ENCODE measurements at regions not wholly inside any gene's neighbourhood (a gene's known extent, or its start where the extent isn't known, plus 50 kb on each side); places are given as distances from the start of the nearest gene placed in this dataset.

DNA sequence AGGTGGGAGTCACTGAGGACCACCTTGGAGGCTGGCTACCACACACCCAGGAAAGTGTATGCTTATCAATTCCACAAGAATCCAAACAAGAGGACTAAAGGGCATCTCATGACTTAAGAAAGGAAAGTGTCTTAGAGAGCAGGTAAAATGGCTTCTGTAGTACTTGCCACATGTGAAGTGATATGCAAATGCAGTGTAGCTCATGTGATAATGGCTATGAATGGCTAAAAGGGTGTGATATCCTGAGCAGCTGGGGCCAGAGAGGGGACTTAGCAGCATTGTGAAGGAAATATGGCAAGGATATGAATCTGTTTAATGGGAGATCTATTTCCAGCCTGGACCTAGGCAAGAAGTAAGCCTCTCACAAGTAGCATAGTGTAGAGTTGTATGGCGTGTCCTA lies 90.5 kb downstream of the BUB3 start:
- Histone ChIP-seq H3K27ac (no peak overlapping the region), H3K27me3 (no peaks in the 10 kb centered on the region), H3K9me3 (peaks cover 0 to 3% (median 0%) of the 10 kb centered on the region in 12 donors), H3K4me1 (no peaks in the 10 kb centered on the region), H3K4me3 (no peak overlapping the region), H3K36me3 (no peaks in the 10 kb centered on the region)
- TF ChIP-seq, protein P1, sequence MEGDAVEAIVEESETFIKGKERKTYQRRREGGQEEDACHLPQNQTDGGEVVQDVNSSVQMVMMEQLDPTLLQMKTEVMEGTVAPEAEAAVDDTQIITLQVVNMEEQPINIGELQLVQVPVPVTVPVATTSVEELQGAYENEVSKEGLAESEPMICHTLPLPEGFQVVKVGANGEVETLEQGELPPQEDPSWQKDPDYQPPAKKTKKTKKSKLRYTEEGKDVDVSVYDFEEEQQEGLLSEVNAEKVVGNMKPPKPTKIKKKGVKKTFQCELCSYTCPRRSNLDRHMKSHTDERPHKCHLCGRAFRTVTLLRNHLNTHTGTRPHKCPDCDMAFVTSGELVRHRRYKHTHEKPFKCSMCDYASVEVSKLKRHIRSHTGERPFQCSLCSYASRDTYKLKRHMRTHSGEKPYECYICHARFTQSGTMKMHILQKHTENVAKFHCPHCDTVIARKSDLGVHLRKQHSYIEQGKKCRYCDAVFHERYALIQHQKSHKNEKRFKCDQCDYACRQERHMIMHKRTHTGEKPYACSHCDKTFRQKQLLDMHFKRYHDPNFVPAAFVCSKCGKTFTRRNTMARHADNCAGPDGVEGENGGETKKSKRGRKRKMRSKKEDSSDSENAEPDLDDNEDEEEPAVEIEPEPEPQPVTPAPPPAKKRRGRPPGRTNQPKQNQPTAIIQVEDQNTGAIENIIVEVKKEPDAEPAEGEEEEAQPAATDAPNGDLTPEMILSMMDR (IDR thresholded peaks at IDR 0.05), result no peak
- TF ChIP-seq POLR2A (IDR thresholded peaks at IDR 0.05), result no peak
- 91 to 100% (median 98%) methylated on average over 1 of the region's 1 CpG for WGBS, 4 donors
- no peak for ATAC-seq
- intact Hi-C loops (cut with DNase I), result no loop called here
- DNase-seq, result no peak

DNA sequence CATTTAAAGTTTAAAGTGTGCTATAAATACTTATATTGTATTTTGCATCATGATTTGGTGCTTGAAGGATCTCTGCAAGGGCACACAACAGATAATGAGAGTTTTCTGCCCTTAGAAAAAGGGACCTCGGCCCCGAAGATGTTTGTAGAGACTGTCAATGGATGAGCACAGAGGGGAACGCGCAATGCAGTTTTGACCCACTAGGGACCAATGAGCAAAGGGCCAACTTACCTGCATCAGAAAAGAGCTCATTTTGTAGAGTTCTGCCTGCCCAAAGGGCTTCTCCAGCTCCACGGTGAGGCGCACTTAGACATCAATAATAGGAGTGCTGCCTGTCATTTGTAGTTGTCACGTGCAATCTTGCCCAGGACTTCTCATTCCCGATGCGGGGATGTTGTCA lies 91.1 kb downstream of the BUB3 start:
- WGBS, 4 donors, result 92 to 95% (median 94%) methylated on average over 9 of the region's 9 CpGs
- H3K4me1 ChIP-seq, result no peaks in the 10 kb centered on the region
- peaks cover 0 to 3% (median 0%) of the 10 kb centered on the region in 12 donors for H3K9me3 ChIP-seq
- H3K27ac ChIP-seq, result no peak overlapping the region
- ATAC-seq (no peak), DNase-seq (no peak)
- H3K27me3 ChIP-seq, result no peaks in the 10 kb centered on the region
- intact Hi-C loops (cut with DNase I), result no loop called here
- TF ChIP-seq, protein P1 (IDR thresholded peaks at IDR 0.05), result no peak
- TF ChIP-seq POLR2A (IDR thresholded peaks at IDR 0.05), result no peak
- no peaks in the 10 kb centered on the region for H3K36me3 ChIP-seq
- no peak overlapping the region for H3K4me3 ChIP-seq

DNA sequence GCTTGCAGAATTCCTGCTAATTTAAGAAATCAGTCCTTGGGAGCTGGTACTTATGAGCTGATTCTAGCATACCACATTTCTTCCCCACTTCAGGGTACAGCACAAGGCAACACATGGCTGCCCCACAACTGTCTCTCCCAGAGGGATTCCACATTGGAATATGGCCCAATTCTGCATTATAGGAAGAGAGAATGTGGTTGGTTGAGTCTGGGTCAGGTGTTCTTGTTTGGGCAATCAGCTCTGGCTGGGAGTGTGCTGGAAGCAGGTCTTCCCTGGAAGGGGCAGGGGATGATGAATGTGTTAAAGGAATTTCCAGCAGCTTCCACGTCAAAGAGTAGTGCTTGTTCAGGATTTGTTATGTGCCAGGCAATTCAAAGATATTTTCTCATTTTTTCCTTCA lies 95.7 kb downstream of the BUB3 start:
- intact Hi-C loops (cut with DNase I), result no loop called here
- no peaks in the 10 kb centered on the region for H3K36me3 ChIP-seq

DNA sequence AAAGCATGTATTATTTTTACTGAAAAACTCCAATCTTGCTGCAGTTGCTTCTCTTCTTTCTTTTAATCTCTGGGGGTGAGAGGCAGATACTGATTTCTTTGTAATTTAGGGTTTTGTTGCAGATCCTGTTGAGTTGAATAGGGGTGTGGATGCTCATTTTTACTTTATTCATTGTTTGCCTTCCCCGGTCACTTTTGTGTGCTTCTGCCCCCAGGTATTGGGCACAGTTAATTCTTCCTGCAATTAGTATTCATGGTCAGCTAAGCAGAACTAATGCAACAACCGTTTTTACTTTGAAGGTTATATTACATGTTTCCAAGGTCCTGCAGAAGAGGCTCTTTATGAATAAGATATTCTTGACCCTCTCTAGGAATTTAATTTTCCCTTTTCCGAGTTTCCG lies 96.4 kb downstream of the BUB3 start:
- intact Hi-C loops (cut with DNase I), result no loop called here
- Histone ChIP-seq H3K9me3 (peaks cover 0 to 3% (median 0%) of the 10 kb centered on the region in 12 donors), H3K4me1 (no peaks in the 10 kb centered on the region), H3K27ac (no peak overlapping the region), H3K4me3 (no peak overlapping the region), H3K27me3 (no peaks in the 10 kb centered on the region), H3K36me3 (no peaks in the 10 kb centered on the region)
- DNase-seq, result no peak
- no peak for TF ChIP-seq POLR2A (IDR thresholded peaks at IDR 0.05)
- TF ChIP-seq, protein P1 (IDR thresholded peaks at IDR 0.05), result no peak
- 83 to 87% (median 86%) methylated on average over 4 of the region's 4 CpGs for WGBS, 4 donors
- no peak for ATAC-seq

More for the DNA sequence above, 95.7 kb downstream of the BUB3 start:
- Histone ChIP-seq H3K27me3 (no peaks in the 10 kb centered on the region), H3K4me1 (no peaks in the 10 kb centered on the region), H3K4me3 (no peak overlapping the region), H3K9me3 (peaks cover 0 to 3% (median 0%) of the 10 kb centered on the region in 12 donors), H3K27ac (no peak overlapping the region)
- no peak for TF ChIP-seq POLR2A (IDR thresholded peaks at IDR 0.05)
- TF ChIP-seq, protein P1 (IDR thresholded peaks at IDR 0.05), result no peak
- DNase-seq, result no peak
- ATAC-seq, result no peak
- 27 to 50% (median 45%) methylated on average over 1 of the region's 1 CpG for WGBS, 4 donors
